VCaP (cell line): ENCODE measurements at regions not wholly inside any gene's neighbourhood (a gene's known extent, or its start where the extent isn't known, plus 50 kb on each side); places are given as distances from the start of the nearest gene placed in this dataset.

ENCODE experiments used
- H3K27ac ChIP-seq: fragments of 450-650 bp; 2 replicates; pipeline ENCODE4 v1.5.1; 2017
- CTCF ChIP-seq: fragments of 450-650 bp; conservative IDR thresholded peaks from 2 replicates; pipeline ENCODE4 v1.5.1; 2017; ENCODE audit warnings: mild to moderate bottlenecking, moderate library complexity

GRCh38 chr17:71188811-71189492 lies 931.9 kb upstream of the SOX9 start:
- H3K27ac ChIP-seq: no peak overlapping the region

GRCh38 chr17:71189493-71189831 lies 931.4 kb upstream of the SOX9 start:
- no peak for TF ChIP-seq CTCF
- no peak overlapping the region for H3K27ac ChIP-seq

More at GRCh38 chr17:71188811-71189492, 931.9 kb upstream of the SOX9 start:
- TF ChIP-seq CTCF: no peak

- no peak for TF ChIP-seq CTCF
- H3K27ac ChIP-seq: no peak overlapping the region
Observed at GRCh38 chr17:71192039-71192555, 928.7 kb upstream of the SOX9 start.

- no peak for TF ChIP-seq CTCF
- H3K27ac ChIP-seq: no peak overlapping the region
Observed at GRCh38 chr17:71192848-71193247, 928.0 kb upstream of the SOX9 start.

- no peak for TF ChIP-seq CTCF
- no peak overlapping the region for H3K27ac ChIP-seq
Observed at GRCh38 chr17:71200597-71200996, 920.2 kb upstream of the SOX9 start.

GRCh38 chr17:71201639-71202038 lies 919.2 kb upstream of the SOX9 start:
- no peak overlapping the region for H3K27ac ChIP-seq
- no peak for TF ChIP-seq CTCF

- H3K27ac ChIP-seq: no peak overlapping the region
- no peak for TF ChIP-seq CTCF
Observed at GRCh38 chr17:71202449-71202848, 918.4 kb upstream of the SOX9 start.
